H1 (cell line): ENCODE measurements at regions not wholly inside any gene's neighbourhood (a gene's known extent, or its start where the extent isn't known, plus 50 kb on each side); places are given as distances from the start of the nearest gene placed in this dataset.

ENCODE experiments used
- CTCF ChIA-PET: fragments of 300-600 bp; sonication (Branson Sonifier 250); formaldehyde crosslinking; loops from one replicate; lab custom pipeline; 2021; ENCODE audit not compliant: partially characterized antibody; lab: Charles Lee
- POLR2A ChIA-PET: fragments of 300-600 bp; sonication (Branson Sonifier 250); formaldehyde crosslinking; loops from one replicate; lab custom pipeline; 2021; ENCODE audit warnings: inconsistent platforms; ENCODE audit not compliant: partially characterized antibody; lab: Charles Lee
- DNase-seq, 2 experiments: peaks; one replicate each; pipeline versions ENCODE4 v3.0.0 to v3.0.0-alpha.2; 2010 to 2022; ENCODE audit warnings: low spot score in 2 of 2, low read depth in 1 of 2, mixed read lengths in 1 of 2
- FAIRE-seq: peaks from 2 replicates; lab custom pipeline; 2011; peaks lifted over from hg19 to GRCh38; lab: Jason Lieb, UNC
- H2AFZ ChIP-seq: 2 replicates; pipeline ENCODE4 v1.8.1; 2012; ENCODE audit warnings: low read length, inconsistent platforms
- H2AK5ac ChIP-seq: 2 replicates; pipeline ENCODE4 v1.6.1; 2013; ENCODE audit warnings: low read depth, low read length
- H2BK120ac ChIP-seq: replicated peaks from 2 replicates; pipeline ENCODE3; 2013; ENCODE audit warnings: low read depth, low read length, inconsistent platforms
- H2BK12ac ChIP-seq: 2 replicates; pipeline ENCODE4 v1.6.1; 2013; ENCODE audit warnings: low read depth, low read length
- H2BK15ac ChIP-seq: 2 replicates; pipeline ENCODE4 v1.6.1; 2013; ENCODE audit warnings: low read length
- H2BK20ac ChIP-seq: 2 replicates; pipeline ENCODE4 v1.6.1; 2013; ENCODE audit warnings: low read length
- H2BK5ac ChIP-seq: 2 replicates; pipeline ENCODE4 v1.6.1; 2013; ENCODE audit warnings: low read depth, low read length
- H3K14ac ChIP-seq: 2 replicates; pipeline ENCODE4 v1.6.1; 2013; ENCODE audit warnings: inconsistent platforms; ENCODE audit not compliant: insufficient read length
- H3K18ac ChIP-seq: 2 replicates; pipeline ENCODE4 v1.6.1; 2013; ENCODE audit warnings: low read length; ENCODE audit errors: extremely low read depth
- H3K23ac ChIP-seq: 2 replicates; pipeline ENCODE4 v1.6.1; 2013; ENCODE audit warnings: inconsistent platforms; ENCODE audit not compliant: insufficient read length
- H3K23me2 ChIP-seq: 2 replicates; pipeline ENCODE4 v1.6.1; 2013; ENCODE audit warnings: low read depth, low read length
- H3K27ac ChIP-seq: 2 replicates; pipeline ENCODE4 v1.6.1; 2011; ENCODE audit warnings: low read depth, low read length, inconsistent platforms
- H3K27me3 ChIP-seq, 4 experiments: replicated peaks in 1 of 4; 1 replicate in 1 of 4; 2 replicates in 3 of 4; pipeline versions ENCODE4 v1.6.1 to v1.8.1; 2011 to 2013; ENCODE audit warnings: low read length in 3 of 4, mild to moderate bottlenecking in 3 of 4, inconsistent platforms in 2 of 4, mixed read lengths in 2 of 4, moderate library complexity in 1 of 4; ENCODE audit not compliant: control insufficient read depth in 3 of 4, insufficient read depth in 3 of 4; ENCODE audit errors: extremely low read depth in 1 of 4
- H3K36me3 ChIP-seq, 4 experiments: 2 replicates each; pipeline versions ENCODE4 v1.6.1 to v1.8.1; 2011 to 2013; ENCODE audit warnings: mild to moderate bottlenecking in 4 of 4, low read length in 3 of 4, moderate library complexity in 2 of 4, control low read depth in 1 of 4, inconsistent platforms in 1 of 4; ENCODE audit not compliant: insufficient read depth in 4 of 4, control insufficient read depth in 2 of 4
- H3K4ac ChIP-seq: replicated peaks from 2 replicates; pipeline ENCODE3; 2013; ENCODE audit warnings: low read length, low read depth, mixed read lengths, inconsistent platforms; ENCODE audit not compliant: insufficient read length
- H3K4me1 ChIP-seq, 4 experiments: replicated peaks in 1 of 4; 1 replicate in 1 of 4; 2 replicates in 3 of 4; pipeline versions ENCODE4 v1.6.1 to v1.8.1; 2011 to 2013; ENCODE audit warnings: low read length in 3 of 4, inconsistent platforms in 2 of 4, mixed read lengths in 1 of 4; ENCODE audit not compliant: insufficient read depth in 4 of 4, control insufficient read depth in 3 of 4
- H3K4me2 ChIP-seq, 2 experiments: 2 replicates each; pipeline versions ENCODE4 v1.6.1 to v1.8.1; 2011 to 2013; ENCODE audit warnings: low read depth in 2 of 2, low read length in 2 of 2, control low read depth in 1 of 2, inconsistent platforms in 1 of 2, mild to moderate bottlenecking in 1 of 2; ENCODE audit not compliant: insufficient read depth in 1 of 2
- H3K4me3 ChIP-seq, 4 experiments: fragments of 200-600, 300-600 bp in 1 of 4; sonication (generic), shearing (Covaris generic), sonication (Bioruptor Twin) in 1 of 4; 2 replicates each; pipeline versions ENCODE4 v1.5.1 to v1.8.1; 2011 to 2016; ENCODE audit warnings: low read length in 4 of 4, low read depth in 3 of 4, control low read depth in 2 of 4, inconsistent platforms in 2 of 4, mild to moderate bottlenecking in 2 of 4, mixed read lengths in 1 of 4, moderate library complexity in 1 of 4; ENCODE audit not compliant: insufficient read depth in 2 of 4; ENCODE audit errors: extremely low read depth in 1 of 4
- H3K56ac ChIP-seq: replicated peaks from 2 replicates; pipeline ENCODE3; 2013; ENCODE audit warnings: low read depth, mild to moderate bottlenecking, mixed read lengths, low read length, inconsistent platforms; ENCODE audit not compliant: insufficient read length
- H3K79me1 ChIP-seq: 2 replicates; pipeline ENCODE4 v1.6.1; 2013; ENCODE audit warnings: low read depth, low read length, control low read depth
- H3K79me2 ChIP-seq, 2 experiments: 2 replicates each; pipeline versions ENCODE4 v1.6.1 to v1.8.1; 2012 to 2013; ENCODE audit warnings: low read length in 2 of 2, mild to moderate bottlenecking in 2 of 2, inconsistent platforms in 1 of 2; ENCODE audit not compliant: insufficient read depth in 2 of 2, control insufficient read depth in 1 of 2
- H3K9ac ChIP-seq, 4 experiments: replicated peaks in 1 of 4; 1 replicate in 1 of 4; 2 replicates in 3 of 4; pipeline versions ENCODE4 v1.6.1 to v1.8.1; 2011 to 2013; ENCODE audit warnings: low read depth in 3 of 4, low read length in 3 of 4, control low read depth in 2 of 4, mild to moderate bottlenecking in 2 of 4, moderate library complexity in 2 of 4, inconsistent platforms in 1 of 4; ENCODE audit errors: extremely low read depth in 1 of 4
- H3K9me3 ChIP-seq, 2 experiments: 2 replicates each; pipeline versions ENCODE4 v1.6.1 to v1.8.1; 2012 to 2013; ENCODE audit warnings: mild to moderate bottlenecking in 2 of 2, moderate library complexity in 2 of 2, control low read depth in 1 of 2, inconsistent platforms in 1 of 2, low read depth in 1 of 2, low read length in 1 of 2, mixed read lengths in 1 of 2; ENCODE audit not compliant: insufficient read depth in 2 of 2
- H4K20me1 ChIP-seq, 2 experiments: replicated peaks in 1 of 2; 2 replicates each; pipeline versions ENCODE3 to v1.8.1; 2011 to 2013; ENCODE audit warnings: inconsistent platforms in 2 of 2, low read length in 2 of 2, mild to moderate bottlenecking in 1 of 2; ENCODE audit not compliant: insufficient read depth in 2 of 2, control insufficient read depth in 1 of 2
- H4K5ac ChIP-seq: 2 replicates; pipeline ENCODE4 v1.6.1; 2013; ENCODE audit warnings: low read length, low read depth, mixed read lengths, inconsistent platforms; ENCODE audit not compliant: insufficient read length
- H4K8ac ChIP-seq: 2 replicates; pipeline ENCODE4 v1.8.0; 2013; ENCODE audit warnings: mild to moderate bottlenecking, moderate library complexity, low read length, inconsistent platforms; ENCODE audit not compliant: insufficient read depth; ENCODE audit errors: extremely low read depth
- H4K91ac ChIP-seq: replicated peaks from 2 replicates; pipeline ENCODE3; 2013; ENCODE audit warnings: low read length, mixed read lengths, inconsistent platforms; ENCODE audit not compliant: insufficient read length
- BRCA1 ChIP-seq: IDR thresholded peaks from 2 replicates; pipeline ENCODE4 v1.6.1; 2012; ENCODE audit warnings: low read depth, low read length, improper control_type of control experiment
- WGBS, 2 experiments: shearing (Covaris generic) in 1 of 2; methylation state at CpG; one replicate each; pipeline versions ENCODE4 v1.1.6 to v1.1.7; 2013 to 2015; ENCODE audit warnings: low lambda C conversion rate in 2 of 2, mixed read lengths in 2 of 2, inconsistent platforms in 1 of 2, low coverage in 1 of 2, missing lambda C conversion rate in 1 of 2; ENCODE audit not compliant: insufficient replicate concordance in 2 of 2, insufficient coverage in 1 of 2, insufficient read length in 1 of 2; ENCODE audit errors: extremely low coverage in 1 of 2, missing lambda C conversion rate in 1 of 2; 5-methylcytosine and 5-hydroxymethylcytosine counted together

DNA sequence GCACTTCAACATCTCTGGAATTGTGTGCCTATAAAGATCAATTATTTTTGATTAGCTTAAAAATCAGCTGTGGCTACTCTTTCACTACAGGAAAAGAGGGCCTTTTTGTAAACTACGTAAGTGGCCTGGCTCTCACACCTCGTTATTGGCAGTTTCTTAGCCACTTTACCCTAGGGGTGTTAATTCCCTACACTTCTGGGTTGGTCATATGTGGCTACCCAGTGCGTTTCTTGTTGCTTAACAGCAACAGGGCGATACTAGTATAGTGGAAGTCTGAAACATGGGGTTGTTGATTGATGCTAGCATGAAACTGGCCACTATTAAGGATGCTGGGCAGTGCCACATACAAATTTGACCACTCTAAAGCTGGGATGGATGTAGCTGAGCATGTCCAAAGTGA, 174.7 kb upstream of the CDH12 start:
- no peak overlapping the region for H2AK5ac ChIP-seq
- no peak for TF ChIP-seq BRCA1

More for the DNA sequence above, 174.7 kb upstream of the CDH12 start:
- Histone ChIP-seq H2BK120ac (no peak overlapping the region), H4K8ac (no peak overlapping the region), H3K9me3 (no peaks in the 10 kb centered on the region), H3K18ac (no peak overlapping the region), H3K4me1 (no peaks in the 10 kb centered on the region), H3K23me2 (no peaks in the 10 kb centered on the region), H2BK12ac (no peak overlapping the region), H3K79me2 (no peaks in the 10 kb centered on the region), H3K56ac (no peak overlapping the region), H3K4ac (no peak overlapping the region), H3K27ac (no peak overlapping the region), H3K27me3 (no peaks in the 10 kb centered on the region), H4K91ac (no peak overlapping the region), H3K36me3 (no peaks in the 10 kb centered on the region), H2AFZ (no peak overlapping the region), H2BK15ac (no peak overlapping the region), H3K14ac (no peak overlapping the region), H2BK5ac (no peak overlapping the region), H4K5ac (no peak overlapping the region), H3K4me2 (no peak overlapping the region), H3K23ac (no peak overlapping the region), H3K4me3 (no peak overlapping the region), H4K20me1 (no peaks in the 10 kb centered on the region), H3K79me1 (no peaks in the 10 kb centered on the region), H2BK20ac (no peak overlapping the region), H3K9ac (no peak overlapping the region)
- FAIRE-seq (no peak), DNase-seq (no peak)
- WGBS, 2 experiments = 91% methylated on average over 4 of the region's 4 CpGs; no CpG with 5 or more reads in 1 of the 2 experiments
- CTCF ChIA-PET = no interaction called here
- POLR2A ChIA-PET = no interaction called here
